T-helper 1 cell (primary cell): ENCODE measurements at regions not wholly inside any gene's neighbourhood (a gene's known extent, or its start where the extent isn't known, plus 50 kb on each side); places are given as distances from the start of the nearest gene placed in this dataset.
A peak's percentile ranks its signal among the peaks of the same experiment; 100 is the strongest.

Experiments
- DNase-seq, 5 donors: peaks; one replicate each; pipeline ENCODE4 v3.0.0-alpha.2; 2012 to 2020

DNA sequence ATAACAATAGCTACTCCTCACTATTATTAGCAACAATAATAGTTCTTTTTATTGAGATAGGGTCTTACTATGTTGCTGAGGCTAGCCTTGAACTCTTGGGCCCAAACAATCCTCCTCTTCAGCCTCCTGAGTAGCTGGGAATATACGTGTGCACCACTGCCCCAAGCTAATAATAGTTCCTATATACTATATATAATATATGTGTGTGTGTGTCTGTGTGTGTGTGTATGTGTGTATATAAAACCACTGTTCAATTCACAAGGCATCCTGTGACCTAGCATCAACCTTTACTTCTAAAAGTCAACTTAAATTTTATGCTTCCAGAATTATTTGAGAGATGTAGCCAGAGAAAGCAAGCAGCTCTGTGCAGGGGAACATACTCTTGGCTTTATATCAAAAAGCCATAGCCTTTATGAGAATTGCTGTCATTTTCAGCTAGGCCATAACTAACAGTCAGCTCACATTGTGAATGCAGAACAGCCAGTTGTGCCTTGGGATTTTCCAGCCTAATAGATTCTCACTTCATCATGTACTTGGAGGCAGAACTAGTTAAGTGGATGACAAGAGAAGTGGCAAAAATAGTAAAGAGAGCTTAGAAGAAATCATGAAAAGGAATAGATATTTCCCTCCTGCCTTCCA is 665.5 kb downstream of the NYAP2 start:
- DNase-seq, result no peak

GRCh38 chr2:226063704-226064440 is 664.4 kb downstream of the NYAP2 start:
- DNase-seq, result no peak

- no peak for DNase-seq
Observed at GRCh38 chr2:226059961-226060627, 660.6 kb downstream of the NYAP2 start.

DNA sequence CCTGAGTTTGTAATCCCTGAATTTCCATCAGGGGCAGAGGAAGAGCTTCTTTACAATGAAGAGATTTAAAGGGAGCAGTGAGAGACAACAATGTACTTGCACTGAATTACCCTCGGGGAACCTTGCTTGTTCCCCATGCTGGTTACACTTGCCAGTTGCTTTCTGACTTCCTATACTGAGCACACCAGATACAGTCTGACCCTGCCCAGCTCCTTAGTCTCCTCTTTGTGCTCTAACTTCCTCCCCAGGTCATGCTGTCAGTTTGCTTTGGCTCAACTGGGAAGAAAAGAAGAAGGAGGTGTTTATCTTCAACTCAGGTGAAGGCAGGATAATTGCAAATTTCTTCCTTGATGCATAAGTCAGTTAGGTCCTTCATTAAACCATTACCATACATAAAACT is 658.4 kb downstream of the NYAP2 start:
- no peak for DNase-seq

DNA sequence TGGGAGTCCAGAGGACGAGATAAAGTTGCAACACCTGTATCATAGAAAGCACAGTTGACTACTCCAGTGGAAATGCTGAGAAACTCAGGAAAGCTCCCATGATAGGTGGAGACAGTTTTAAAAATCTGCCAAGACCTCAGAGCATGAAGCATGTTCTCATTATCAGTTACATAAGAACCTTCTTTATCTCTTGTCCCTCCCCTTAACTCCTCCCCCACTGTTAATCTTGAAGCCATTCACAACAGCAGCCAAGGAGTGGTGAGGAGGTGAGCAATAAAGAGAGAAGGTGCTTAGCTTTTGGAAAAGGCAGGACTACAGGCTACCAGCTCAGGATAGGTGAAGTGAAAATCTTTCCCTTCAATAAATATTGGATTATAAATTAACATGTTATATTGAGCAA is 657.9 kb downstream of the NYAP2 start:
- DNase-seq, result no peak

DNA sequence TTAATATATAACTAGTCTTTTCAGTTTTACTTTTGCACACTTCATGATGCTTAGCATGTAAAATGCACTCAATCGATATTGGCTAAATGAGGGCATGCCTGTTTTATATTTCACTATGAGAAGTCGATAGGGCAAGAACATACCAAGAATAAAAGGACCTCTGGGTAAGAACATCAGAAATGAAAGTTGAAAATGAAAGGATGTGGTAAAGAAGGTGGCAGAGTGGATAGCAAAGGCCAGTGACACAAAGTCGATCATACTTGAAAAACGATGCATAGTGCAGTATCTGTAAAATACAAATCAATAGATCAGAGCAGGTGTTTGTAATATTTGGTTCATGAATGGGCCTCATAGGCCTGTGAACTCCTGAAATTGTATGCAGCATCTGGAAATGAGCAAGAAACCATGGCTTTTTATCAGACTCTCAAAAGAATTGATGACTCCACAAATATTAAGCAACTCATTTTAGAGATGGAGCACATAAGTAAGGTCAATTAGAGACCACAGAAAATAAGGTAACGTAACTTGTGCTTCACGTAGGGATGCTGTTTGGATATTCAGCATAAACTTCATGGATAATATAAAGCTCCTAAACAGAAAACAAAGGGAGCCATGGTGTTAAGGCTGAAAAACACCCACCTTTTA is 653.4 kb downstream of the NYAP2 start:
- DNase-seq, result no peak

DNA sequence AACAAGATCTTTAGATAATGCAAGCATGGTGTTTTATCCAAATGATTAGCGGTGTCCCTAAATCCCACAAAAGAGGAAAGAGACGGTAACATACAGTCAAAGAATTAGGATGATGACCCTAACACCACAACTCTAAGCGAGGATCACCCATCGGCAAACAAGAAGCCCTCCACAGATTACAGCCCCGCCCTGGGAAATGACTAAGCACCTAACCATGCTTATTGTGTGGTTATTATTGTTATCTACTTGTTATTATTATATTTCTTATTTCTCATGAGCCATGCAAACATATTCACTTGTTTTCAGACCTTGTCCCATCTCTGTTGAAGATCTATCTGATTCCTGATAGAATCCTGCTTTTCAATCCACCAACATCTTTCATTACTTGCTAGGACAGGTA is 651.3 kb downstream of the NYAP2 start:
- no peak for DNase-seq

- DNase-seq, result no peak
Observed at GRCh38 chr2:226048611-226049010, 649.1 kb downstream of the NYAP2 start.

- DNase-seq, result no peak
Observed at GRCh38 chr2:226045080-226045479, 645.6 kb downstream of the NYAP2 start.

GRCh38 chr2:226040344-226040900 is 640.9 kb downstream of the NYAP2 start:
- DNase-seq, result no peak

DNA sequence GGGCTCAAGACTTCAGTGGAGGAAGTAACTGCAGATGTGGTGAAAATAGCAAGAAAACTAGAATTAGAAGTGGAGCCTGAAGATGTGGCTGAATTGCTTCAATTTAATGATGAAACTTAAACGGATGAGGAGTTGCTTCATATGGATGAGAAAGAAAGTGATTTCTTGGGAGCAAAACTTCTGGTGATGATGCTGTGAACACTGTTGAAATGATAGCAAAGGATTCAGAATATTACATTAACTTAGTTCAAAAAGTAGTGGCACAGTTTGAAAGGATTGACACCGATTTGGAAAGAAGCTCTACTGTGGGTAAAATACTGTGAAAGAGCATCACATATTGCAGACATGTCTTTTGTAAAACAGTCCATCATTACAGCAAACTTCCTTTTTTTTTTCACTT is 638.0 kb downstream of the NYAP2 start:
- no peak for DNase-seq

DNA sequence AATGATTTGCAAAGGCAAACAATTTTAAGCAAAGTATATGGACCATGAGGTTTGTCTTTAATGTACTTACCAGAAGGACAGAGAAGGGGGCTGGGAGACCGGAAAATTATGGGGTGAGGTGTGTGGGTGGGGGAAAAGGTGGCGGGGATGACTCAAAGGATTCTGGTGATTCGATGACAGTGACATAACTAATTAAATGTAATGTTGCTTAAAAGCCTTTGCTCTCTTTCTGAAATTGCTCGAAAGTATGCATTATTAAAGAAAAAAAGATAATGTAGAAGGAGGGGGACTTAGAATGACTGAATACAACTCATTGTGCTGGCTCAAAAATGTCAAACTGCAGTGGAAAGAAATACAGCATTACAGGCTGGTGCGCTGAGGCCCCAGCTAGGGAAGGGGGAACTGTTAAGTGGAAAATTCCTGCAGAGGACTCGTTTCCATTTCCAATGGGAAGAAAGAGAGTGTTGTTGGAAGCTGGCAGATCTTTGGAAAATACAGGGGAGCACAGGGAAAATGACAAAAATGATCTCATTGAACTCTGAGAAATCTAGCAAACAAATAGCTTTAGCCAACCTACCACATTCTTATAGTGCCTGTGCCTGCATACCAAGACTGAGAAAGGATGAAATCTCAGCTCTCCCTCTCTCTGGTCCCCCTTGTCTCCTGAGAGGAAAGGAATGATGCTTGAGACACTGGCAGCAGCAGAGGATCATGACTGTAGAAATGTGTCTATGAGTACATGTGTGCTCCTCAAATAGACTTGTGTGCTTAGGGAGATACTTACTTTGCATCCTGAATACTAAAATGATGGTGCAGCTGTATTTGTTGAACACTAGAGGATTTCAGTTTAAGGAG is 632.4 kb downstream of the NYAP2 start:
- no peak for DNase-seq

DNA sequence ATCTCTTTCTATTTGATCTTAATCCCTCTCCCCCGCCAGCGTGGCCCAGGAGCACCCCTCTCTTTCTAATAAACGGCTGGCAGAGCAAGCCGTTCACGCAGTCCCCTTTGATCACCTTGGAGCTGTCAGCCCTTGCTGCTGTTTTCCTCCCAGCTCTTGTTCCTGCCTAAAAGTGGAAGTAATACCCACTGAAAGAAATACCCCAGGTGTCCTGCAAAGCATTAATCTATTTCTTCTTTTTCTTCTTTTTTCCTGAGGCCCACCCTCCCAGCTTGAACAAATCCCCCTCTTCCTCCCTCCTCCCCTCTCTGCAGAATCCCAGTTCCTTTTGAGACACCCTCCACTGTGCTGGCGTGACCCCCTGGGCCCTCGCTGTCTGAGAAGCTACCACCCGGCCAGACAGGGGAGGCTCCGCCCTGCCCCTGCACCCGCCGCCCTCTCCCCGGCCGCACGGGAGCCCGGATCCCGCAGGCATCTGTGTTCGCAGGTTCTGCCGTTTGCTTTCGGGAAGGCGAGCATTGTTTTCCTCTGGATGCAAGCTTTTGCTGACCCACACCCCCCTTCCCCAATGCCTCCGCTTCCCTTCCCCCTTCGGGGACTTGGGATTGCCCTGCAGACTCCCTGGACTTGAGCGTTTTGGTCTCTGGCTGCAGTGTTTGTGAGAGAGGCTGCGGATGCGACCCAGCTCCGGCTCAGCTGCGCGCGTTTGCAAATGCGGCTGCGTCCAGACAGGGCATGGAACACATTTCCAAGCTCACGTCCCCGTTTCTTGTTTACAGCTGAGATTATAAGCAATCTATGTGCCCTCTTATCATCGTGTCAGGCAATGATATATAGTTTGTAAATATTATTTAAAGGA is 631.5 kb downstream of the NYAP2 start:
- peak in 1 of 5 donors; percentile 1 for DNase-seq

- DNase-seq, result no peak
Observed at GRCh38 chr2:226030369-226030768, 630.9 kb downstream of the NYAP2 start.

DNA sequence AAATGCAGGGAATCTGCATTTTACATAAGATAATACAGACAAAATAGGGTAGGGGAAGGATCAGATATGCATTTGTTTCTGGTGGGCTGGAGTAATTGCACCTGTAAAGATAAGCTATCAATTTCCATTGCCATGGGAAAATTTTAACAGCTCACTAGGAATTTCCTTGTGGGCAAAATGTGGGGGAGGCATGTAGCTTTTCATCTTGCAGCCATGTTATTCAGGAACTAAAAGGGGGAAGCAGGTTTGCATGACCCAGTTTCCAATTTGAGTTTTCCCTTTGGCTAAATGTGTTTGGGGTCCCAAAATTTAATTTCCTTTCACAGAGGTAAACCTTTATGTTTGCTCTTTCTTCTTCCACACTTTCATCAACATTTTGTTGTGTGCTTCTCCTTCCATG is 624.4 kb downstream of the NYAP2 start:
- DNase-seq, result no peak

GRCh38 chr2:226023383-226023782 is 623.9 kb downstream of the NYAP2 start:
- no peak for DNase-seq

- no peak for DNase-seq
Observed at GRCh38 chr2:226020956-226021355, 621.4 kb downstream of the NYAP2 start.

GRCh38 chr2:226020176-226020575 is 620.7 kb downstream of the NYAP2 start:
- no peak for DNase-seq

- no peak for DNase-seq
Observed at GRCh38 chr2:226018641-226019040, 619.1 kb downstream of the NYAP2 start.

- no peak for DNase-seq
Observed at GRCh38 chr2:226017537-226017936, 618.0 kb downstream of the NYAP2 start.

DNA sequence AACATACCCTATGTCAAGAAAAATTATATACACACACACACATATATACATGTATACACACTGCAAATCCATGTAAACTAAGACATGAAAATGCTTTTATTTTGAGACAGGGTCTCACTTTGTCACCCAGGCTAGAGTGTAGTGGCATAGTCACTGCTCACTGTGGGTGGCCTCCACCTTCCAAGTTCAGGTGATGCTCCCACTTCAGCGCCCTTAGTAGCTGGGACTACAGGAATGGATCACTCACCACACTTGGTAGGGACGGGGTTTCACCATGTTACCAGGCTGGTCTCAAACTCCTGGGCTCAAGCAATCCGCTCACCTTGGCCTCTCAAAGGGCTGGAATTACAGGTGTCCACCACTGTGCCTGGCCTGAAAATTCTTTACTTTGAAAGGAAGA is 617.6 kb downstream of the NYAP2 start:
- no peak for DNase-seq
